ENCODE measurements at regions not wholly inside any gene's neighbourhood (a gene's known extent, or its start where the extent isn't known, plus 50 kb on each side); places are given as distances from the start of the nearest gene placed in this dataset.

DNA sequence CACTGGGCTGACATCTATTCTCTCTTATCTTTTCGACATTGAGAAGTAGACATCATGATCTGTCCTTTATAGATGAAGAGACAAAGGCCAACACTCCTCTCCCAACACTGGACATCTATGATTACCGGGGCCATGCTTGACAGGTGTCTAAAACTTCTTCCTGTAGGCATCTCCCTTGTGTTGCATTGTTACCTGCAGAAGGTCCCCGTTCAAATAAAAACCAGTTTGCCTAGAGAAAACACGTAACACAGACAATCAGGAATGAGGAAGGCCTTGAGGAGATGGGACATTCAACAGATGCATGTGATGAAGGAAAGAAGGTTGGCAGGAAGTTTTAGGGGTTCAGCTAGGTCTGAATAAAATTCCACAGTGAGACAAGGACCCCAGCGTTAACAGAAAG, 70.8 kb upstream of the ST8SIA3 start:
- Mint-ChIP-seq H3K36me3 (ENCODE audit: low read depth) (no peaks in the 10 kb centered on the region), H3K27me3 (ENCODE audit: low read depth) (peaks cover 7% of the 10 kb centered on the region), H3K4me1 (no peaks in the 10 kb centered on the region), H3K9me3 (no peaks in the 10 kb centered on the region), H3K27ac (no peak overlapping the region), H3K4me3 (no peak overlapping the region)
- no peak for TF ChIP-seq CTCF (IDR thresholded peaks at IDR 0.05; ENCODE audit: unreplicated experiment in 3 of 3)

- Mint-ChIP-seq H3K36me3 (ENCODE audit: low read depth) (no peaks in the 10 kb centered on the region), H3K9me3 (peaks cover 3% of the 10 kb centered on the region), H3K4me3 (no peak overlapping the region), H3K27me3 (ENCODE audit: low read depth) (peaks cover 4% of the 10 kb centered on the region), H3K4me1 (no peaks in the 10 kb centered on the region), H3K27ac (no peak overlapping the region)
- TF ChIP-seq CTCF (IDR thresholded peaks at IDR 0.05; ENCODE audit: unreplicated experiment in 3 of 3) = no peak
These were observed 65.4 kb upstream of the ST8SIA3 start for GRCh38 chr18:57286949-57287348.

- H3K4me3 Mint-ChIP-seq = no peak overlapping the region
- H3K4me1 Mint-ChIP-seq = no peaks in the 10 kb centered on the region
- H3K9me3 Mint-ChIP-seq = peaks cover 3% of the 10 kb centered on the region
- H3K36me3 Mint-ChIP-seq (ENCODE audit: low read depth) = no peaks in the 10 kb centered on the region
- H3K27me3 Mint-ChIP-seq (ENCODE audit: low read depth) = peaks cover 4% of the 10 kb centered on the region
- H3K27ac Mint-ChIP-seq = no peak overlapping the region
- no peak for TF ChIP-seq CTCF (IDR thresholded peaks at IDR 0.05; ENCODE audit: unreplicated experiment in 3 of 3)
These were observed 64.6 kb upstream of the ST8SIA3 start for GRCh38 chr18:57287766-57288165.

DNA sequence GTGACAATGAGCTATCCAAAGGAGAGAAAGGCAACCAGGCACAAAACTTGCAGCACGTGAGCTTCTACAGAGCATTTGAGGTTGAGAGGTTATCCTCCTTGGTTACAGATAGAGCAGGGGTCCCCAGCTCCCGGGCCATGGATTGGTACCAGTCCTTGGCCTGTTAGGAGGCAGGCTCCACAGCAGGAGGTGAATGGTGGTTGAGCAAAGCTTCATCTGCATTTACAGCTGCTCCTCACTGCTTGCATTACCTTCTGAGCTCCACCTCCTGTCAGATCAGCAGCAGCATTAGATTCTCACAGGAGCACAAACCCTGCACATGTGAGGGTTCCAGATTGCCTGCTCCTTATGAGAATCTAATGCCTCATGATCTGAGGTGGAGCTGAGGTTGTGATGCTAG, 57.8 kb upstream of the ST8SIA3 start:
- no peak overlapping the region for H3K4me3 Mint-ChIP-seq
- no peaks in the 10 kb centered on the region for H3K36me3 Mint-ChIP-seq (ENCODE audit: low read depth)
- peaks cover 4% of the 10 kb centered on the region for H3K27me3 Mint-ChIP-seq (ENCODE audit: low read depth)
- H3K27ac Mint-ChIP-seq = no peak overlapping the region
- H3K4me1 Mint-ChIP-seq = no peaks in the 10 kb centered on the region
- H3K9me3 Mint-ChIP-seq = peaks cover under 1% of the 10 kb centered on the region
- TF ChIP-seq CTCF (IDR thresholded peaks at IDR 0.05; ENCODE audit: unreplicated experiment in 3 of 3) = no peak

DNA sequence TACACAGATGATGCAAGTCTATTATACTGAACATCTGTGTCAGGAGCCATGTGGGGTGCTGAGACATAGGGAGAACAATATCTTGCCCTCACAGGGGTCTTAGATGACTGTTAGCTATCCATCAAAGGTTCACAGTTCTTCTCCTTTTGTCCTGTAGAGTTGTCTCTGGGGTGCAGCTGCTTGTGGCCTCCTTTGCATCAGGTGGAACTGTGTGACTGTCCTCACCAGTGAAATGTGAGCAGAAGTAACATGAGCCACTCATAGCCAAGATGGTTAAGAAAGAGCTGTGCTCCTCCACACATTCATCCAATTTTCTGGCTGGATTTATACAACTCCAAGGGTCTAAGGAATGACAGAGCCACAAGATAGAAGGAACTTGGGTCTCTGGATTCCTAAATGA, 56.0 kb upstream of the ST8SIA3 start:
- H3K27ac Mint-ChIP-seq = no peak overlapping the region
- H3K9me3 Mint-ChIP-seq = no peaks in the 10 kb centered on the region
- H3K27me3 Mint-ChIP-seq (ENCODE audit: low read depth) = peaks cover 4% of the 10 kb centered on the region
- H3K36me3 Mint-ChIP-seq (ENCODE audit: low read depth) = no peaks in the 10 kb centered on the region
- no peaks in the 10 kb centered on the region for H3K4me1 Mint-ChIP-seq
- TF ChIP-seq CTCF (IDR thresholded peaks at IDR 0.05; ENCODE audit: unreplicated experiment in 3 of 3) = no peak
- no peak overlapping the region for H3K4me3 Mint-ChIP-seq

DNA sequence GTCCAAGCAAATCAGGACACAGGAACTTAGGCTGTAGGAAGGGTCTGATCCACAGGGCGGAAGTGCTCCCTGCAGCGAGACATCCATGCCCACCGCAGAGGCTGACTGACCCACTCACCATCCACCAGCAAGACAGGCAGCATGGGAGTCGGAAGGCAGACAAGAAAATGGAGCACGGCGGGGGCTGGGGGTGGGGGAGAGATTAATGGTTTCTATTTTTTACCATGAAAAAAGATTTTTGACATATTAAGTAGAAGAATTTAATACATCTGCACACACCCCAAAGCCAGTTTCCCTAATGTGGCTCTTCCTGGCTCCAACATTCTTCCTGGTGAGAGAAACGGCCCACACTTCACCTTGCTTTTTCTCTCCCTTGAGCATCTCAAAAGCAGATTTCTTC, 55.1 kb upstream of the ST8SIA3 start:
- H3K27me3 Mint-ChIP-seq (ENCODE audit: low read depth) = peaks cover 14% of the 10 kb centered on the region
- no peak for TF ChIP-seq CTCF (IDR thresholded peaks at IDR 0.05; ENCODE audit: unreplicated experiment in 3 of 3)
- no peaks in the 10 kb centered on the region for H3K9me3 Mint-ChIP-seq

More for the DNA sequence above, 55.1 kb upstream of the ST8SIA3 start:
- Mint-ChIP-seq H3K36me3 (ENCODE audit: low read depth) (no peaks in the 10 kb centered on the region), H3K4me1 (no peaks in the 10 kb centered on the region), H3K4me3 (no peak overlapping the region), H3K27ac (no peak overlapping the region)

All from nephron (organoid).